SU-DHL-6 (cell line): ENCODE measurements at regions not wholly inside any gene's neighbourhood (a gene's known extent, or its start where the extent isn't known, plus 50 kb on each side); places are given as distances from the start of the nearest gene placed in this dataset.

ENCODE experiments used
- H2AFZ ChIP-seq: fragments of 200-600 bp; sonication (generic); 2 replicates; pipeline ENCODE4 v1.6.1; 2014; ENCODE audit warnings: low read depth, mild to moderate bottlenecking, moderate library complexity, mixed read lengths, antibody characterized with exemption, low read length; ENCODE audit not compliant: severe bottlenecking
- H3F3A ChIP-seq: fragments of 200-600 bp; shearing (Covaris generic); 2 replicates; pipeline ENCODE4 v1.6.0; 2016; ENCODE audit warnings: antibody characterized with exemption, mild to moderate bottlenecking; ENCODE audit not compliant: insufficient read depth
- H3K27ac ChIP-seq: fragments of 200-600 bp; sonication (generic); 2 replicates; pipeline ENCODE4 v1.5.1; 2016; ENCODE audit warnings: low read depth, mild to moderate bottlenecking, low read length, moderate library complexity, mixed read lengths
- H3K27me3 ChIP-seq: fragments of 200-600 bp; sonication (generic), shearing (Covaris generic); 2 replicates; pipeline ENCODE4 v1.6.0; 2014; ENCODE audit warnings: mild to moderate bottlenecking, low read length
- H3K36me3 ChIP-seq: fragments of 200-600 bp; sonication (generic); 2 replicates; pipeline ENCODE4 v1.6.1; 2014; ENCODE audit warnings: mild to moderate bottlenecking, low read length, mixed read lengths
- H3K4me2 ChIP-seq: fragments of 300-600, 200-600 bp; shearing (Covaris generic), sonication (generic); 2 replicates; pipeline ENCODE4 v1.6.0; 2014; ENCODE audit warnings: low read length, low read depth, mild to moderate bottlenecking; ENCODE audit not compliant: poor library complexity, severe bottlenecking
- H3K4me3 ChIP-seq: fragments of 200-600 bp; sonication (generic); 2 replicates; pipeline ENCODE4 v1.5.1; 2014; ENCODE audit warnings: antibody characterized with exemption, low read length, mild to moderate bottlenecking, mixed read lengths; ENCODE audit not compliant: insufficient read depth, poor library complexity, severe bottlenecking
- H3K79me2 ChIP-seq: fragments of 200-600 bp; sonication (generic); 2 replicates; pipeline ENCODE4 v1.6.1; 2014; ENCODE audit warnings: mild to moderate bottlenecking, low read length, moderate library complexity; ENCODE audit not compliant: insufficient read depth
- H3K9ac ChIP-seq: fragments of 200-600 bp; sonication (generic); 2 replicates; pipeline ENCODE4 v1.7.0; 2014; ENCODE audit warnings: mild to moderate bottlenecking, low read length
- H3K9me2 ChIP-seq: fragments of 200-600 bp; sonication (generic); replicated peaks from 2 replicates; pipeline ENCODE4 v1.6.1; 2014; ENCODE audit warnings: low read length; ENCODE audit not compliant: insufficient read depth
- H3K9me3 ChIP-seq: fragments of 200-600 bp; sonication (generic); 2 replicates; pipeline ENCODE4 v1.6.1; 2014; ENCODE audit warnings: low read length, mixed read lengths; ENCODE audit not compliant: insufficient read depth
- H4K20me1 ChIP-seq: fragments of 200-600 bp; sonication (generic); 2 replicates; pipeline ENCODE4 v1.6.1; 2014; ENCODE audit warnings: low read depth, mild to moderate bottlenecking, antibody characterized with exemption, low read length, moderate library complexity, mixed read lengths
- CTCF ChIP-seq: fragments of 200-600 bp; sonication (generic); IDR thresholded peaks from one replicate; pipeline ENCODE4 v1.5.1; 2017; ENCODE audit warnings: antibody characterized with exemption, mild to moderate bottlenecking, low read length, moderate library complexity; ENCODE audit not compliant: insufficient read depth, poor library complexity, severe bottlenecking
- EZH2phosphoT487 ChIP-seq: fragments of 200-600 bp; sonication (generic), shearing (Covaris generic); conservative IDR thresholded peaks from 2 replicates; pipeline ENCODE4 v1.6.1; 2018; ENCODE audit warnings: mild to moderate bottlenecking, antibody characterized with exemption, low read length, moderate library complexity, mixed read lengths

GRCh38 chr20:19885939-19886660 lies 128.0 kb downstream of the RIN2 start:
- Histone ChIP-seq H3K27ac (no peak overlapping the region), H3K9me3 (no peaks in the 10 kb centered on the region), H3K79me2 (no peaks in the 10 kb centered on the region), H3K36me3 (no peaks in the 10 kb centered on the region), H3K9ac (no peak overlapping the region), H3K4me3 (no peak overlapping the region), H3K27me3 (no peaks in the 10 kb centered on the region), H3K4me2 (no peak overlapping the region), H3F3A (no peaks in the 10 kb centered on the region), H4K20me1 (no peaks in the 10 kb centered on the region), H2AFZ (no peak overlapping the region), H3K9me2 (no peaks in the 10 kb centered on the region)
- TF ChIP-seq EZH2phosphoT487 (no peak), CTCF (no peak)

- Histone ChIP-seq H3K27ac (no peak overlapping the region), H3K9me3 (no peaks in the 10 kb centered on the region), H4K20me1 (no peaks in the 10 kb centered on the region), H3K36me3 (no peaks in the 10 kb centered on the region), H3K9ac (no peak overlapping the region), H3K79me2 (no peaks in the 10 kb centered on the region), H3F3A (no peaks in the 10 kb centered on the region), H3K4me2 (no peak overlapping the region), H3K27me3 (no peaks in the 10 kb centered on the region), H3K4me3 (no peak overlapping the region), H2AFZ (no peak overlapping the region), H3K9me2 (no peaks in the 10 kb centered on the region)
- TF ChIP-seq CTCF, result no peak
- no peak for TF ChIP-seq EZH2phosphoT487
Observed at GRCh38 chr20:19886661-19887288, 128.7 kb downstream of the RIN2 start.

DNA sequence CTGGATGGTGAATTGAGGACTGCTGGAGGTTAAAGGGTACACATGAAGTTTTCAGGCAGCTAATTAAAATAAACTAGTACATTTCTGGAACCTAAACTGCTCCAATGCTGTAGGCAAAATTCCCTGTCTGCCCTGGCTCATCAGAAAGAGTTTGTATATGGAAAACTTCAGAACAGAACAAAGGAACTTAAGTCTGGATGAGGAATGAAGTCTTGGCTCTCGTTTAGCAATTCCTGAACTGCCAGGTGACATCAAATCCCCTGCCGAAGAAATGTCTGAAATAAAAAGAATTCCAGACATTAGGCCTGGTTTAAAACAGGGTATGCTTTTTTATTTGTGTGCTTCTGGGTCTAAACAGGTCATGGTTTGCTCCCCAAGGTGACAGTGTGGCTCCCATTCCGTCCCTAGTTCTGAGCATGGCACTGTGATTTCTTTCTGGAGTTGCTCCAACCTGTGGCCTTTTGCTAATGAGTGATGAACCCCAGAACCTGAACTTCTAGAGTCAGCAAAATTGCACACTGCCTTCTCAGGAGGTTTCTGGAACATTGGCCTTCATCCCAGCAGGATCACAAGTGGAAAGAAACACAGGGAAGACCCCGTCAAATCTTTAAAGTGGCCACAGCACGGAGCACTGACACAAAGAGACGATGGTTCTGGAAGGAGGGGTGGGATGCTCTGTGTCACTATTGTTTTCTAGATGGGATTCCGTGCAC lies 129.4 kb upstream of the NAA20 start:
- Histone ChIP-seq H3F3A (no peaks in the 10 kb centered on the region), H3K9me2 (no peaks in the 10 kb centered on the region), H3K36me3 (no peaks in the 10 kb centered on the region), H3K27ac (no peak overlapping the region), H2AFZ (no peak overlapping the region), H4K20me1 (no peaks in the 10 kb centered on the region), H3K27me3 (no peaks in the 10 kb centered on the region), H3K4me3 (no peak overlapping the region), H3K4me2 (no peak overlapping the region), H3K79me2 (no peaks in the 10 kb centered on the region), H3K9me3 (no peaks in the 10 kb centered on the region), H3K9ac (no peak overlapping the region)
- no peak for TF ChIP-seq CTCF
- TF ChIP-seq EZH2phosphoT487, result no peak
